ENCODE measurements at regions not wholly inside any gene's neighbourhood (a gene's known extent, or its start where the extent isn't known, plus 50 kb on each side); places are given as distances from the start of the nearest gene placed in this dataset.

DNA sequence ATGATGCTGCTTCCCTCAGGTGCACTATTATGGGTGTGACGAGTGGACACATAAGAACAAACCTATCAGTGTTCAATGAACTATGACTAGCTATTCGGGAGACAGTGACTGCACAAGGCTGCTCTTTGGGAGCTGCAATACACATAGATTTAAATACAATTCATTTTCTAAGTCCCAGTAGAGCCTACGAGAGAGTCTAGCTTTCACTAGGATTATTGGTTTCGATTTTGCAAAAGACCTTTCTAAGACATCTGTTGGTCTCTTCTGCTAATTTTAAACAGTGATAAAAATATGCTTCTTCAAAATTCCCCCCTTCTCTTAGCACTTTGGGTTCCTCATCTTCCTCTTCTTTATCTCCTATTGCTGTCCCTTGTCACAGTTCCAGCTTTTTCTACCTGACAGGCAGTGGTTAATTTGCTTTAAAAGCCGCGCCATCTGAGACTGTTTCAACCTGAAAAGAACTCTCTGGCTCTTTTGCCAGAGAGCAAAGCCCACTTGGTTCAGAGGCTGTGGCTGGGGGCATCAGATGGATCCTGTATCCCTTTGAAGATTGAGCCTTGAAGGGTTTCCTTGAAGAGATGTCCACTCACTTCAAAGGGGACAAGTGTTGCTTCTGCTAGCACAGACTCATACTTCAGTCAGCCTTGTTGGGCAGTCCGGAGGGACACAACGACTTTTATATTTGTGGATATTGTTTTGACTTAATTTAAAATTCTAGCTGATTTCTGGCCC, 241.5 kb downstream of the MAN2A1 start:
- no peak overlapping the region for H3K4me3 ChIP-seq (ENCODE audit: low read depth in 2 of 2, low read length in 2 of 2)
- no peak overlapping the region for H3K27ac ChIP-seq (ENCODE audit: low read length)
- DNase-seq (ENCODE audit: low read depth, low spot score): no peak
- no peak for ATAC-seq
- in situ Hi-C loops (cut with HindIII; ENCODE audit: low pct_unique_long_range_greater_than_20kb, low sequenced_read_pairs): no loop called here
- CTCF ChIA-PET: no interaction called here
- no peaks in the 10 kb centered on the region for H3K4me1 ChIP-seq (ENCODE audit: control insufficient read depth, insufficient read depth, low read length)
- POLR2A ChIA-PET: no interaction called here
- H3K9me3 ChIP-seq (ENCODE audit: control insufficient read depth, insufficient read depth, low read depth, low read length): no peaks in the 10 kb centered on the region
- intact Hi-C loops (cut with micrococcal nuclease; ENCODE audit: unreplicated experiment): no loop called here
- 0 out of 2 replicates have a peak, but pooled peaks cover 2% of the 10 kb centered on the region for H3K27me3 ChIP-seq (ENCODE audit: control insufficient read depth, insufficient read depth, low read length)
- no TSS peak for BruUV-seq (replicated peaks)
- no peaks in the 10 kb centered on the region for H3K36me3 ChIP-seq (ENCODE audit: control insufficient read depth, insufficient read depth, low read length)
- no peak for TF ChIP-seq SIN3A (IDR thresholded peaks at IDR 0.05; ENCODE audit: borderline replicate concordance, insufficient read depth, low read depth, low read length)
- TF ChIP-seq, protein P1, sequence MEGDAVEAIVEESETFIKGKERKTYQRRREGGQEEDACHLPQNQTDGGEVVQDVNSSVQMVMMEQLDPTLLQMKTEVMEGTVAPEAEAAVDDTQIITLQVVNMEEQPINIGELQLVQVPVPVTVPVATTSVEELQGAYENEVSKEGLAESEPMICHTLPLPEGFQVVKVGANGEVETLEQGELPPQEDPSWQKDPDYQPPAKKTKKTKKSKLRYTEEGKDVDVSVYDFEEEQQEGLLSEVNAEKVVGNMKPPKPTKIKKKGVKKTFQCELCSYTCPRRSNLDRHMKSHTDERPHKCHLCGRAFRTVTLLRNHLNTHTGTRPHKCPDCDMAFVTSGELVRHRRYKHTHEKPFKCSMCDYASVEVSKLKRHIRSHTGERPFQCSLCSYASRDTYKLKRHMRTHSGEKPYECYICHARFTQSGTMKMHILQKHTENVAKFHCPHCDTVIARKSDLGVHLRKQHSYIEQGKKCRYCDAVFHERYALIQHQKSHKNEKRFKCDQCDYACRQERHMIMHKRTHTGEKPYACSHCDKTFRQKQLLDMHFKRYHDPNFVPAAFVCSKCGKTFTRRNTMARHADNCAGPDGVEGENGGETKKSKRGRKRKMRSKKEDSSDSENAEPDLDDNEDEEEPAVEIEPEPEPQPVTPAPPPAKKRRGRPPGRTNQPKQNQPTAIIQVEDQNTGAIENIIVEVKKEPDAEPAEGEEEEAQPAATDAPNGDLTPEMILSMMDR (IDR thresholded peaks at IDR 0.05): no peak
- no peak for TF ChIP-seq REST (IDR thresholded peaks at IDR 0.05; ENCODE audit: insufficient read depth in 1 of 2, low read depth in 2 of 2, low read length in 1 of 2)

DNA sequence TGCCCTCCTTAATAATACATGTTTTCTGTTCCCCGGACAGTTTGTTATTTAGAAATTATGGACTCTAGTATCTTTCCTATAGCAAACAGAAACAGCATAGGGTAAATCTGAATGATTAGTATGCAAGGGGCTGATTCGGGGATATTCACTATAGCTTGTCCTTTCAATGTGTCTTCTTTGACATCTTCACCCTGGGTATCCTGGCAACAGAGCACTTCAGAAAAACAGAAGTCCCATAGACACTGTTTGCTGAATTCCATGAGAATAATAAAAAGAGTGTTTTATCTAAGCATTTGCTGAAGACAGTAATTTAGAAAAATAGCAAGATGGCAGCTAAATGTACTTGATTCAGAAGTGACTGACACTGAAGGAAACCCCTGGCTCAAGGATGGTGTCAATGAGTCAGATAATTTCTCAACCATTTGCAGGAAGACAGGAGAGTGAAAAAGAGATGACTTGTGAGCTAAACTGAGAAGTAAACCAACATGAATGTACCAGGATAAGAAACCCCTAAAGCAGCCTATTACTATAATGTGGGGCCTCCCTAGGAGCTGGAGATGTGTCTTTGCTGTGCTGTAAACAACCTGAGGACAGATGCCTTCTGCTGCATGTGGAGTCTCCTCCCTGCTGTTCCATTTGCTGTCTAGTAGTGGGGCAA, 246.2 kb downstream of the MAN2A1 start:
- no TSS peak for BruUV-seq (replicated peaks)
- ATAC-seq: no peak
- TF ChIP-seq REST (IDR thresholded peaks at IDR 0.05; ENCODE audit: insufficient read depth in 1 of 2, low read depth in 2 of 2, low read length in 1 of 2): no peak
- no peak for TF ChIP-seq POLR2AphosphoS5 (IDR thresholded peaks at IDR 0.05; ENCODE audit: low read depth, low read length)
- TF ChIP-seq SIN3A (IDR thresholded peaks at IDR 0.05; ENCODE audit: borderline replicate concordance, insufficient read depth, low read depth, low read length): no peak
- no peak for TF ChIP-seq TCF7L2 (IDR thresholded peaks at IDR 0.05; ENCODE audit: low read depth, low read length)
- TF ChIP-seq, protein P1 (IDR thresholded peaks at IDR 0.05): no peak
- ChIA-PET CTCF (no interaction called here), POLR2A (no interaction called here)
- H3K27me3 ChIP-seq (ENCODE audit: control insufficient read depth, insufficient read depth, low read length): no peaks in the 10 kb centered on the region
- H3K4me1 ChIP-seq (ENCODE audit: control insufficient read depth, insufficient read depth, low read length): no peaks in the 10 kb centered on the region
- H3K36me3 ChIP-seq (ENCODE audit: control insufficient read depth, insufficient read depth, low read length): no peaks in the 10 kb centered on the region
- no peak for DNase-seq (ENCODE audit: low read depth, low spot score)
- no peak overlapping the region for H3K27ac ChIP-seq (ENCODE audit: low read length)
- intact Hi-C loops (cut with micrococcal nuclease; ENCODE audit: unreplicated experiment) (no loop called here), in situ Hi-C loops (cut with HindIII; ENCODE audit: low pct_unique_long_range_greater_than_20kb, low sequenced_read_pairs) (no loop called here)
- no peaks in the 10 kb centered on the region for H3K9me3 ChIP-seq (ENCODE audit: control insufficient read depth, insufficient read depth, low read depth, low read length)
- H3K4me3 ChIP-seq (ENCODE audit: low read depth in 2 of 2, low read length in 2 of 2): no peak overlapping the region

All from Panc1 (cell line).